ENCODE measurements at regions not wholly inside any gene's neighbourhood (a gene's known extent, or its start where the extent isn't known, plus 50 kb on each side); places are given as distances from the start of the nearest gene placed in this dataset.
"Not testable (repeated sequence)": the region's sequence is repeated elsewhere in the genome, so short reads cannot be mapped to it uniquely, and the experiment has no call there.

DNA sequence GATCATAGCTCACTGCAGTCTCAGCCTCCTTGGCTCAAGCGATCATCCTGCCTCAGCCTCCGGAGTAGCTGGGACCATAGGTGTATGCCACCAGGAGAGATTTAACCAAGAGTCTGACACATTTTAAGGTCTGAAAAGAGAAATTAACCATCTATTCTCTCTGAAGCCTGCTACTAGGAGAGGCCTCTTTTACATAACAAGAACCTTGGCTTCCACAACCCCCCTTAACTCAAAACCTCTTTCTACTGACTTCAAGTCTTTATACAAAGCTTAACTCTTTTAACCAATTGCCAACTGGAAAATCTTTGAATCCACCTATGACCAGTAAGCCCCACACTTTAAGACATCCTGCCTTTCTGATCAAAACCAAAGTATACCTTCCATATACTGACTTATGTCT, 279.9 kb upstream of the CELF4 start:
- 42% methylated on average over 2 of the region's 2 CpGs for WGBS (ENCODE audit: insufficient coverage, low coverage, low lambda C conversion rate, missing lambda C conversion rate)
- intact Hi-C loops (cut with DNase I), result no loop called here
- Histone ChIP-seq H3K27me3 (no peaks in the 10 kb centered on the region), H3K27ac (no peak overlapping the region), H3K4me3 (no peak overlapping the region), H3K4me1 (no peaks in the 10 kb centered on the region), H3K9me3 (no peaks in the 10 kb centered on the region), H3K36me3 (no peaks in the 10 kb centered on the region)
- DNase-seq (no peak), ATAC-seq (no peak)
- TF ChIP-seq, protein P1, sequence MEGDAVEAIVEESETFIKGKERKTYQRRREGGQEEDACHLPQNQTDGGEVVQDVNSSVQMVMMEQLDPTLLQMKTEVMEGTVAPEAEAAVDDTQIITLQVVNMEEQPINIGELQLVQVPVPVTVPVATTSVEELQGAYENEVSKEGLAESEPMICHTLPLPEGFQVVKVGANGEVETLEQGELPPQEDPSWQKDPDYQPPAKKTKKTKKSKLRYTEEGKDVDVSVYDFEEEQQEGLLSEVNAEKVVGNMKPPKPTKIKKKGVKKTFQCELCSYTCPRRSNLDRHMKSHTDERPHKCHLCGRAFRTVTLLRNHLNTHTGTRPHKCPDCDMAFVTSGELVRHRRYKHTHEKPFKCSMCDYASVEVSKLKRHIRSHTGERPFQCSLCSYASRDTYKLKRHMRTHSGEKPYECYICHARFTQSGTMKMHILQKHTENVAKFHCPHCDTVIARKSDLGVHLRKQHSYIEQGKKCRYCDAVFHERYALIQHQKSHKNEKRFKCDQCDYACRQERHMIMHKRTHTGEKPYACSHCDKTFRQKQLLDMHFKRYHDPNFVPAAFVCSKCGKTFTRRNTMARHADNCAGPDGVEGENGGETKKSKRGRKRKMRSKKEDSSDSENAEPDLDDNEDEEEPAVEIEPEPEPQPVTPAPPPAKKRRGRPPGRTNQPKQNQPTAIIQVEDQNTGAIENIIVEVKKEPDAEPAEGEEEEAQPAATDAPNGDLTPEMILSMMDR (IDR thresholded peaks at IDR 0.05), result no peak

GRCh38 chr18:37844209-37844970, 278.8 kb upstream of the CELF4 start:
- ATAC-seq (no peak), DNase-seq (no peak)
- Histone ChIP-seq H3K4me3 (no peak overlapping the region), H3K4me1 (no peaks in the 10 kb centered on the region), H3K36me3 (no peaks in the 10 kb centered on the region), H3K9me3 (no peaks in the 10 kb centered on the region), H3K27ac (no peak overlapping the region), H3K27me3 (no peaks in the 10 kb centered on the region)
- intact Hi-C loops (cut with DNase I), result no loop called here
- TF ChIP-seq, protein P1 (IDR thresholded peaks at IDR 0.05), result no peak
- no peak for TF ChIP-seq POLR2A (IDR thresholded peaks at IDR 0.05)
- 47% methylated on average over 7 of the region's 10 CpGs for WGBS (ENCODE audit: insufficient coverage, low coverage, low lambda C conversion rate, missing lambda C conversion rate)

DNA sequence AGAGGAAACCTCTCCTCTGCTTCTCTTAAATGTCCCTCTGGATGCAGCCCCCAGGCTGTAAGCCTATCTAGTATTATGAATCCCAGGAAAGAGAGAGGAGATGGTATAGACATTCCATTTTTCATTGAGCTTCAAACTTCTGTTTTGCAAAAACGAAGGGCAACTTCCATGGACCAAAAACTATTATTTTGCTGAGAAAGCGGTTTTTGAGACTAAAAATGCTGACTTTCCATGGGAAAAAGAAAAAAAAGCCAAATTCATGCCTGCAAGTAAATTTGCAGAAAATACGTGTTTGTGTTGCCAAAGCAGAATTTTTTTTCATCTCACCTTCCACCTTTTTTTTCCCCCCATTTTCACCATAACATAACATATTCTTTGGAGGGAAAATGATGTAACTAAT, 272.5 kb upstream of the CELF4 start:
- Histone ChIP-seq H3K27me3 (no peaks in the 10 kb centered on the region), H3K27ac (no peak overlapping the region), H3K4me3 (no peak overlapping the region), H3K36me3 (no peaks in the 10 kb centered on the region), H3K4me1 (no peaks in the 10 kb centered on the region), H3K9me3 (no peaks in the 10 kb centered on the region)
- no peak for ATAC-seq
- WGBS (ENCODE audit: insufficient coverage, low coverage, low lambda C conversion rate, missing lambda C conversion rate), result 42% methylated on average over 3 of the region's 3 CpGs
- intact Hi-C loops (cut with DNase I), result no loop called here
- no peak for TF ChIP-seq POLR2A (IDR thresholded peaks at IDR 0.05)
- TF ChIP-seq, protein P1 (IDR thresholded peaks at IDR 0.05), result no peak
- no peak for DNase-seq

GRCh38 chr18:37836071-37836970, 270.7 kb upstream of the CELF4 start:
- WGBS (ENCODE audit: insufficient coverage, low coverage, low lambda C conversion rate, missing lambda C conversion rate), result 70% methylated on average over 1 of the region's 1 CpG
- H3K27ac ChIP-seq, result no peak overlapping the region
- no peaks in the 10 kb centered on the region for H3K36me3 ChIP-seq
- no peak for ATAC-seq
- intact Hi-C loops (cut with DNase I), result no loop called here
- DNase-seq, result no peak
- H3K4me1 ChIP-seq, result no peaks in the 10 kb centered on the region
- H3K9me3 ChIP-seq, result no peaks in the 10 kb centered on the region
- H3K27me3 ChIP-seq, result no peaks in the 10 kb centered on the region
- no peak overlapping the region for H3K4me3 ChIP-seq
- TF ChIP-seq, protein P1 (IDR thresholded peaks at IDR 0.05), result no peak

GRCh38 chr18:37832010-37832695, 266.6 kb upstream of the CELF4 start:
- H3K4me3 ChIP-seq; H3K27me3 ChIP-seq; intact Hi-C loops (cut with DNase I); H3K9me3 ChIP-seq; DNase-seq; H3K27ac ChIP-seq; ATAC-seq; H3K36me3 ChIP-seq; H3K4me1 ChIP-seq: not testable (repeated sequence)
- 82% methylated on average over 8 of the region's 15 CpGs for WGBS (ENCODE audit: insufficient coverage, low coverage, low lambda C conversion rate, missing lambda C conversion rate)
